ENCODE measurements at regions not wholly inside any gene's neighbourhood (a gene's known extent, or its start where the extent isn't known, plus 50 kb on each side); places are given as distances from the start of the nearest gene placed in this dataset.

DNA sequence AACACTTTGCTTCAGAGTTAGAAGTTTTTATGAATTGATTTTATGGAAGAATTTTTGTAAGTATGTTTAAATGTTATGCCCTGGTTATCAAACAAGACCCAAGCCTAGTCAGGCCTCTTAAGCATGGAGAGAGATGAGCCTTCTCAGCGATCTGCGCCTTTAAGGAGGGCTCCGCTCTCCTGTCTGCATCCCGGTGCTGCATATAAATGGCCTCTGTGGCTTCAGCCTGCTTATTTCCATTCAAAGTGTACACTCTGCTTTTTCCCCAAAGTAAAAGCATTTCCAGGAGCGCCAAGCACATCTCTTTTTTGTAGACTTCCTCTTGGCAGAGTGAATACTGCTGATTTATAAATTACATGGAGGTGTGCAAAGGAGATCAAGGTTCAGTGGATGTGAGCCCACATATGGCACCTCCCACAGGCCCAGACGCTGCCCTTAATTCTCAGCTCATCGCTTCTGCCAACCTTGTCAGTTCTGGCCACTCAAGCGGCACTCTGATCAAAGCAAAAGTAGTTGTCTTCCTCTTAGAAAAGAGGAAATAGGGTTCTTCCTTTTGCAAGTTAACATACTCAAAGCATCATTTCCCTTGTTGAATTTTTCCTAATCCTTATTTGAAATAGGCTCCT is 70.0 kb upstream of the SFMBT2 start:
- Histone ChIP-seq H3K9me3 (ENCODE audit: control insufficient read depth, insufficient read depth, low read depth, low read length) (no peaks in the 10 kb centered on the region), H3K4me3 (ENCODE audit: low read depth, low read length) (no peak overlapping the region), H3K36me3 (ENCODE audit: control insufficient read depth in 2 of 2, insufficient read depth in 1 of 2, low read length in 2 of 2) (no peaks in the 10 kb centered on the region), H3K4me1 (ENCODE audit: control insufficient read depth, insufficient read depth, low read length) (0 out of 2 replicates have a peak, but pooled peaks cover 3% of the 10 kb centered on the region), H3K27ac (ENCODE audit: extremely low read depth, low read depth, low read length) (no peak overlapping the region)
- POLR2A ChIA-PET: no interaction called here
- TF ChIP-seq ZNF366 (tag by site-specific recombination; conservative IDR thresholded peaks at IDR 0.05): no peak
- TF ChIP-seq OSR2 (tag by site-specific recombination; IDR thresholded peaks at IDR 0.05): no peak
- no peak for TF ChIP-seq ZSCAN30 (tag by site-specific recombination; IDR thresholded peaks at IDR 0.05)
- no peak for TF ChIP-seq MYNN (tag by site-specific recombination; IDR thresholded peaks at IDR 0.05; ENCODE audit: borderline replicate concordance)
- CTCF ChIA-PET: no interaction called here

GRCh38 chr10:7479861-7480598 is 69.2 kb upstream of the SFMBT2 start:
- TF ChIP-seq ZNF558 (tag by site-specific recombination; IDR thresholded peaks at IDR 0.05) (no peak), ZNF768 (tag by site-specific recombination; IDR thresholded peaks at IDR 0.05) (peak; percentile 79)
- no peaks in the 10 kb centered on the region for H3K9me3 ChIP-seq (ENCODE audit: control insufficient read depth, insufficient read depth, low read depth, low read length)
- no peak overlapping the region for H3K4me3 ChIP-seq (ENCODE audit: low read depth, low read length)
- ChIA-PET POLR2A (no interaction called here), CTCF (no interaction called here)
- H3K36me3 ChIP-seq (ENCODE audit: control insufficient read depth in 2 of 2, insufficient read depth in 1 of 2, low read length in 2 of 2): no peaks in the 10 kb centered on the region
- H3K4me1 ChIP-seq (ENCODE audit: control insufficient read depth, insufficient read depth, low read length): peaks cover 8% of the 10 kb centered on the region; the same call in 1 of the 2 replicates
- no peak overlapping the region for H3K27ac ChIP-seq (ENCODE audit: extremely low read depth, low read depth, low read length)

DNA sequence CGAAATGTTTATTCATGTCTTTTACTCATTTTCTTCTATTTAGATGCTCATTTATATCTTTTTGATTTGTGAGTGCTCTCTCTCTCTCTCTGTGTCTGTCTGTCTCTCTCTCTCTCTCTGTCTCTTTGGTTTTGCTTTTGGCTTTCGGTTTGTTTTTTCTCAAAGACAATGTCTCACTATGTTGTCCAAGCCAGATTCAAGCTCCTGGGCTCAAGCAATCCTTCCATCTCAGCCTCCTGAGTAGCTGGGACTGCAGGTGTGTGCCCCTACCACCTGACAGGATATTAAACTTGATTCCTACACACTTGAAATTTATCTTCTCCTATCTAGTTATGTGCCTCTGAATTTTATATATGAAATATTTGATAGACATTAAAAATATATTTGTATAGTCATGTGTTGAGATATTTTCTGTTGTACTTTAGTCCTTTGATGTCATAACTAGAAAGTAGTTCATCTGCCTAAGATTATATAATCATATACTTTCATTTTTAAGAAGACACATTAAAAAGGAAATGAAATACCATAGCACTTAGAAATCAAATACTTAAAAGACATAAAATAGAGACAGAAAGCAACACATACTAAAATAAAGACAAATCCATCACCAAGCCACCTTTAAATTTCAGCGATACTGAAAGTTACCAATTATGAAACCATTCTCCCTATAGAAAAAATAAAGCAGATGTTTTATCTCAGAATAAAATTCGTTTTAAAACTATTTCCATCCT is 68.1 kb upstream of the SFMBT2 start:
- CTCF ChIA-PET: interaction anchor here (0.6 kb wide), 1 partner anchor 84 kb away, joined by 3 read pairs; no protein-coding TSS in a partner anchor
- Histone ChIP-seq H3K4me1 (ENCODE audit: control insufficient read depth, insufficient read depth, low read length) (peaks cover 6% of the 10 kb centered on the region; the same call in 1 of the 2 replicates), H3K27ac (ENCODE audit: extremely low read depth, low read depth, low read length) (no peak overlapping the region), H3K4me3 (ENCODE audit: low read depth, low read length) (no peak overlapping the region), H3K9me3 (ENCODE audit: control insufficient read depth, insufficient read depth, low read depth, low read length) (no peaks in the 10 kb centered on the region), H3K36me3 (ENCODE audit: control insufficient read depth in 2 of 2, insufficient read depth in 1 of 2, low read length in 2 of 2) (no peaks in the 10 kb centered on the region)
- POLR2A ChIA-PET: no interaction called here
- TF ChIP-seq ZFP37 (tag by site-specific recombination; IDR thresholded peaks at IDR 0.05): no peak
- TF ChIP-seq ZNF404 (tag by site-specific recombination; IDR thresholded peaks at IDR 0.05): no peak
- no peak for TF ChIP-seq ZFP3 (tag by site-specific recombination; IDR thresholded peaks at IDR 0.05; ENCODE audit: low read depth)
- no peak for TF ChIP-seq ZNF174 (tag by site-specific recombination; IDR thresholded peaks at IDR 0.05)
- TF ChIP-seq BCL11B (tag by site-specific recombination; IDR thresholded peaks at IDR 0.05; ENCODE audit: low read depth): no peak
- TF ChIP-seq, protein P1, sequence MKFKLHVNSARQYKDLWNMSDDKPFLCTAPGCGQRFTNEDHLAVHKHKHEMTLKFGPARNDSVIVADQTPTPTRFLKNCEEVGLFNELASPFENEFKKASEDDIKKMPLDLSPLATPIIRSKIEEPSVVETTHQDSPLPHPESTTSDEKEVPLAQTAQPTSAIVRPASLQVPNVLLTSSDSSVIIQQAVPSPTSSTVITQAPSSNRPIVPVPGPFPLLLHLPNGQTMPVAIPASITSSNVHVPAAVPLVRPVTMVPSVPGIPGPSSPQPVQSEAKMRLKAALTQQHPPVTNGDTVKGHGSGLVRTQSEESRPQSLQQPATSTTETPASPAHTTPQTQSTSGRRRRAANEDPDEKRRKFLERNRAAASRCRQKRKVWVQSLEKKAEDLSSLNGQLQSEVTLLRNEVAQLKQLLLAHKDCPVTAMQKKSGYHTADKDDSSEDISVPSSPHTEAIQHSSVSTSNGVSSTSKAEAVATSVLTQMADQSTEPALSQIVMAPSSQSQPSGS (tag by site-specific recombination; IDR thresholded peaks at IDR 0.05; ENCODE audit: low read depth): no peak
- TF ChIP-seq ZNF169 (tag by site-specific recombination; IDR thresholded peaks at IDR 0.05): no peak
- peak; percentile 28; the same call in 1 of the 2 replicates for TF ChIP-seq ZNF596 (tag by site-specific recombination; IDR thresholded peaks at IDR 0.05)

Measured in HEK293 (cell line).